Pancreas (tissue), 10 donors: ENCODE measurements at regions not wholly inside any gene's neighbourhood (a gene's known extent, or its start where the extent isn't known, plus 50 kb on each side); places are given as distances from the start of the nearest gene placed in this dataset.

ENCODE experiments used
- ATAC-seq, 4 donors: fragments of 200-7000 bp; cut with Tn5 transposase; one replicate each; pipeline versions ENCODE4 v1.8.0 to v1.9.1; 2020; ENCODE audit warnings: mild to moderate bottlenecking in 4 of 4, moderate library complexity in 4 of 4
- DNase-seq, 6 donors: peaks; one replicate each; pipeline ENCODE4 v3.0.0-alpha.2; 2020
- FAIRE-seq: peaks from 2 replicates; lab custom pipeline; 2012; peaks lifted over from hg19 to GRCh38; lab: Jason Lieb, UNC
- H3K27ac ChIP-seq, 4 donors: fragments of 200-600 bp; sonication (generic); 1 replicate in 3 of 4; 2 replicates in 1 of 4; pipeline versions ENCODE4 v1.5.0 to v1.8.0; 2020
- H3K27me3 ChIP-seq, 4 donors: fragments of 200-600 bp; one replicate each; pipeline ENCODE4 v1.8.0; 2021
- H3K36me3 ChIP-seq, 3 donors: fragments of 200-600 bp; sonication (generic) in 1 of 3; one replicate each; pipeline versions ENCODE4 v1.5.0 to v1.8.0; 2020 to 2021
- H3K4me1 ChIP-seq, 3 donors: fragments of 200-600 bp; one replicate each; pipeline ENCODE4 v1.8.0; 2021
- H3K4me3 ChIP-seq, 4 donors: fragments of 200-600 bp; sonication (generic) in 2 of 4; one replicate each; pipeline versions ENCODE4 v1.5.0 to v1.8.0; 2020 to 2021
- H3K9me3 ChIP-seq, 4 donors: fragments of 200-600 bp; one replicate each; pipeline ENCODE4 v1.8.0; 2021
- CTCF ChIP-seq, 4 donors: fragments of 200-600 bp; sonication (generic) in 3 of 4; IDR thresholded peaks; one replicate each; pipeline versions ENCODE4 v1.5.0 to v1.8.0; 2021; ENCODE audit warnings: antibody characterized with exemption in 4 of 4
- WGBS, 2 donors: extraction: QIAGEN DNeasy Blood & Tissue Kit; methylation state at CpG; one replicate each; pipeline ENCODE4 v1.1.7; 2013; 5-methylcytosine and 5-hydroxymethylcytosine counted together
- intact Hi-C, 3 donors: fragments of 100-400 bp; cut with DNase I; formaldehyde crosslinking; loops; one replicate each; pipeline versions ENCODE4 v1.11.1 to v1.14.2; 2022
- donor health status: healthy with polysubstance abuse.
- donor health status: DM: no; HTN: no; CAD: no; lungs with moderate emphysema.
- donor health status: DM: no; HTN: no; CAD: no.
- donor health status: control.
- donor health status: control.
- donor health status: Bipolar disorder and iron deficiency.
- donor health status: DM: yes; HTN: yes; CAD: no.
- donor health status: DM: no; HTN: no; CAD: no.
- donor health status: DM: no; HTN: no; CAD: no.
- donor health status: DM: yes; HTN: yes; CAD: no.

DNA sequence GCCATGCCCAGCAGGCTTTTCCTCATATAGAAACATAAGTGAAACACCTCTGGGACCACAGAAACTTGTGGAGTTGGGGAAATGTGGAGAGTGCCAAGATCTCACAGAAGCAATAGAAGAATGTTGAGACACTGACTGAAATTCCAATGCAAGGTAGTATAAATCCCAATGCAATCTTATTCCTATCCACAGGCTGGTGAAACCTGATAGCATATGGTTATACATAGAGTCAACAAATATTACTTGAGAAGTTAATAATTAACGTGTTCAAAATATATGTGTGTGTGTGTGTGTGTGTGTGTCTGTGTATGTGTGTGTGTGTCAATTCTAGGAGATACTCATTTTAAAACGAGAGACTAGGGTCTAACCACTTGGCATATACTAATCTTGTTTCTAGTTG, 776.8 kb upstream of the ACVR2A start:
- Histone ChIP-seq H3K9me3 (no peaks in the 10 kb centered on the region), H3K4me3 (no peak overlapping the region), H3K27ac (no peak overlapping the region), H3K36me3 (no peaks in the 10 kb centered on the region), H3K4me1 (no peaks in the 10 kb centered on the region), H3K27me3 (no peaks in the 10 kb centered on the region)
- WGBS, 2 donors = 32 to 39% methylated on average over 2 of the region's 2 CpGs
- intact Hi-C loops = no loop called here
- TF ChIP-seq CTCF (IDR thresholded peaks at IDR 0.05) = no peak
- no peak for ATAC-seq
- no peak for DNase-seq
- no peak for FAIRE-seq

- no peak overlapping the region for H3K4me3 ChIP-seq
- H3K27ac ChIP-seq = no peak overlapping the region
- ATAC-seq (no peak), DNase-seq (no peak), FAIRE-seq (no peak)
- no peaks in the 10 kb centered on the region for H3K9me3 ChIP-seq
- intact Hi-C loops = no loop called here
- no peaks in the 10 kb centered on the region for H3K4me1 ChIP-seq
- WGBS, 2 donors = 60 to 65% methylated on average over 1 of the region's 1 CpG
- TF ChIP-seq CTCF (IDR thresholded peaks at IDR 0.05) = no peak
- no peaks in the 10 kb centered on the region for H3K36me3 ChIP-seq
- H3K27me3 ChIP-seq = no peaks in the 10 kb centered on the region
Measured at GRCh38 chr2:147067136-147067535, 777.7 kb upstream of the ACVR2A start.

GRCh38 chr2:147062073-147062472, 782.8 kb upstream of the ACVR2A start:
- Histone ChIP-seq H3K27me3 (no peaks in the 10 kb centered on the region), H3K27ac (no peak overlapping the region), H3K36me3 (no peaks in the 10 kb centered on the region), H3K4me1 (no peaks in the 10 kb centered on the region), H3K4me3 (no peak overlapping the region), H3K9me3 (no peaks in the 10 kb centered on the region)
- no peak for DNase-seq
- no peak for ATAC-seq
- intact Hi-C loops = no loop called here
- no peak for FAIRE-seq
- no peak for TF ChIP-seq CTCF (IDR thresholded peaks at IDR 0.05)
- WGBS, 2 donors = 0 to 18% methylated on average over 1 of the region's 1 CpG

DNA sequence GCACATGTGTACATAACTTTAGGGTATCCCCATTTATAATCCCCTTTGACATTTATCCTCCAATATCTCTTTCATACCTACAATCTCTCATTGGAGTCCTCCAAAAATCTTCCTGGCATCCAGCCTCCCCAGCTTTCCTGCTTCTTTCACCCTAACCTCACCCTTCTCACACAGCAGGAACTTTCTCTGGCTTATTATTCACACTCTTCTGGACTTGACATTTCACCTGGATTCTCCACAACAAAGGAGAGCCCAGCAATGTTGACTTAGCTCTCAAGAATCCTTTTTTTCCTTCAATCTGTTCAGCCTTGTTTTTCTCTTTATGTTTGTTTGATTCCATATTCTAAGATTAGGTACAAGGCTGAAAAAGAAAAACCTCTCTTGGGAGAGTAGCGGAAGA, 783.6 kb upstream of the ACVR2A start:
- DNase-seq (no peak), FAIRE-seq (no peak), ATAC-seq (no peak)
- Histone ChIP-seq H3K4me3 (no peak overlapping the region), H3K9me3 (no peaks in the 10 kb centered on the region), H3K4me1 (no peaks in the 10 kb centered on the region), H3K27ac (no peak overlapping the region), H3K27me3 (no peaks in the 10 kb centered on the region), H3K36me3 (no peaks in the 10 kb centered on the region)
- no peak for TF ChIP-seq CTCF (IDR thresholded peaks at IDR 0.05)
- intact Hi-C loops = no loop called here
- 81% methylated on average over 1 of the region's 1 CpG for WGBS, 2 donors

DNA sequence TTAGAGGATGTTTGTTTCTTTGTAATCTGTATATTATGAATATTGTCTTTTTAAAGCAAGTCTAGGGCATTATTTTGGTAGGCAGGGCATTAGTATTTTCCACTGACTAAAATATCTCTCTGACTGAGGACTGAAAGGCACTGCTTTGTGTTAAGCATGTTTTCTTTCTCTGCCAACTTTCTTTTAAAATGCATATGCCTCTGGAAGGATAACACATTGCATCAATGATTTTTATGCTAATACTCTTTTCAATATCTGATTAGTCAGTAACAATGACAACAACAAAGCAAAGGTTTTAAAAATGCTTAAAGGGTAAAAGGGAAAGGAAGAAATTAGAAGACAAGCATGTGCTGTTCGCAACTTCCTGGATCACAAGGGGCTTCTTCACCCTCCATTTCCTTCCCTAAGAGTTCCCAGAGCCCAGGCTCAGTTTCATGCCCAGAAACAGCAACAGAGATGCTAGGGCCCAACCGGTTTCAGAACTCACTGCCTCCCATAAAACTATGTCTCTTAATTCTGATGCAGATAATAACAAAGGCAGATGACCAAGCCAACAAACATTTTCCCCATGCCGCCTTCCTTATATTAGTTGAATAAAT, 786.8 kb upstream of the ACVR2A start:
- 79 to 91% methylated on average over 3 of the region's 3 CpGs for WGBS, 2 donors
- no peak for DNase-seq
- Histone ChIP-seq H3K4me1 (no peaks in the 10 kb centered on the region), H3K36me3 (no peaks in the 10 kb centered on the region), H3K9me3 (no peaks in the 10 kb centered on the region), H3K4me3 (no peak overlapping the region), H3K27ac (no peak overlapping the region), H3K27me3 (no peaks in the 10 kb centered on the region)
- no peak for TF ChIP-seq CTCF (IDR thresholded peaks at IDR 0.05)
- intact Hi-C loops = no loop called here
- no peak for FAIRE-seq
- ATAC-seq = no peak
